Tongue (tissue), 1 donor: ENCODE measurements at regions not wholly inside any gene's neighbourhood (a gene's known extent, or its start where the extent isn't known, plus 50 kb on each side); places are given as distances from the start of the nearest gene placed in this dataset.
A peak's percentile ranks its signal among the peaks of the same experiment; 100 is the strongest.

Experiments used
- DNase-seq: peaks from one replicate; pipeline ENCODE4 v3.0.0-alpha.2; 2015

DNA sequence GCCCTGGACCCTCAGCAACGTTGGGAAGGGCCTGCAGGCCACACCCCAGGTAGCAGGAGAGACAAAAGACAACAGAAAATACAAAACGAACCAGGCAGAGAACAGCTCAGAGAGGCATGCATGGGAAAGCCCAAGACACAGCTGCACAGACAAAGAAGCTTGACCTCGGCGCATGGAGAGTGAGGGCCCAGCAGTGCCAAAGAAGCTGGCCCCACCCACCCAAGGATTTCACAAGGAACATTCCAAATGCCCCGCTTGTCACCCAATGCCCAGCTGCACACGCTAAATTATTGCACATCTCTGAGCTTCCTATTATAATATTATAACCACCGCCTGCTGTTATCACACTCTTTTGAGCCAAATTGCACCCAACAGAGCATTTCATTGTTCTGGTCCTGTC, 147.7 kb upstream of the TBL1X start:
- no peak for DNase-seq

DNA sequence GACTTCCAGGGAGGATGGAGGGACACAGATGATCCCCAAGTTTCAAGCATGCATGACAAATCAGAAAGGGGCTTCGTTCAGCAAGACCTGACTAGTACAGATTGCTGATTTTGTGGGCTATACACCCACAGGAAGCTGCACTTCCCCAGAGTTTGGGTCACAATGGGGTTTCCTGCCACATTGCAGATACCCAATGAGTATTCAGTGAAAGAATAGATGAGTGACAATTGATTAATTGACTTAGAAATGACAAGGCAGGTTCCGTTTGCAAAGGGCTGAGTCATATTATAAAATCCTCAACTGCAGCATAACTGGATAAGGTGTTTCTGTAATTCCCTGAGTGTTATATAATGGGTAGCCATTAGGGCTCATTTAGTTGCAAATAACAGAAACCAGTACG, 146.6 kb upstream of the TBL1X start:
- no peak for DNase-seq

DNA sequence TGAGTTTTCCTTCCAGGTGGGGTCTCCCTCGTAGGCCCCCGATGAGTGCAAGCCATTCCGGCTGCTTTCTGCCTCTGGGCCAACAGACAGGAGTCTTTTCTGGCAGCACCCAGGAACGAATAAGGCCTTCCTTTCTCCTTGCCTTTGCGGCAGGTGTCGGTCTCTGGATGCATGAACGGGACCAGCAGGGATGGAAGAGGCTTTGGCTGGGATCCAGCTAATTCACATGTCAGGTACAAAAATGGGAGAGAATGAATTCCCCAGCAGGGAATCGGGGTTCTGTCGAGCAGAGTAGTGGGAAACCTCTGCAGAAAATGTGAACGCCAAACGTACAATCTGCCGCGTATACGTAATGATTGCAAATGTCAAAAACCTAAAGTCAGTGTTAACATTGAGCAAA, 146.1 kb upstream of the TBL1X start:
- DNase-seq = no peak

GRCh38 chrX:9320940-9321339, 143.9 kb upstream of the TBL1X start:
- DNase-seq = no peak

DNA sequence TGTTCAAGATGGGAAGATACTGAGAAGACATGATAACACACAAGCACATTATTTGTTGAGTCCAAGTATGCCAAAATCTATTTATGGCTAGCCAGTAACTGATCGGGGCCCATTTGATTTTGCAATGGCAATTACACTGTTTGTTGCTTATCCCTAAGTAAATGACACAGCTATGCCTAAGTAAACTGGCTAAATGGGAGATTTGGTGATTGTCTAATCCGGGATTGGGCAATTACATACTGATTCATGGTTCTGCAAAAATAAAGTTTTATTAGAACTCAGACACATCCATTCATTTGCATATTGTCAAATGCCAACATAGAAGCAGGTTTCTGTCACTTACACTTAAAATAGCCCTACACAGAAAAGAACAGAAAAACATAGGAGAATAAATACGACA, 140.2 kb upstream of the TBL1X start:
- no peak for DNase-seq

- DNase-seq = no peak
These were observed 138.5 kb upstream of the TBL1X start for GRCh38 chrX:9326369-9326768.

GRCh38 chrX:9327086-9327746, 137.6 kb upstream of the TBL1X start:
- no peak for DNase-seq

- DNase-seq = no peak
These were observed 137.1 kb upstream of the TBL1X start for GRCh38 chrX:9327747-9328145.

GRCh38 chrX:9329056-9329455, 135.8 kb upstream of the TBL1X start:
- no peak for DNase-seq

- no peak for DNase-seq
These were observed 134.4 kb upstream of the TBL1X start for GRCh38 chrX:9330249-9330982.

DNA sequence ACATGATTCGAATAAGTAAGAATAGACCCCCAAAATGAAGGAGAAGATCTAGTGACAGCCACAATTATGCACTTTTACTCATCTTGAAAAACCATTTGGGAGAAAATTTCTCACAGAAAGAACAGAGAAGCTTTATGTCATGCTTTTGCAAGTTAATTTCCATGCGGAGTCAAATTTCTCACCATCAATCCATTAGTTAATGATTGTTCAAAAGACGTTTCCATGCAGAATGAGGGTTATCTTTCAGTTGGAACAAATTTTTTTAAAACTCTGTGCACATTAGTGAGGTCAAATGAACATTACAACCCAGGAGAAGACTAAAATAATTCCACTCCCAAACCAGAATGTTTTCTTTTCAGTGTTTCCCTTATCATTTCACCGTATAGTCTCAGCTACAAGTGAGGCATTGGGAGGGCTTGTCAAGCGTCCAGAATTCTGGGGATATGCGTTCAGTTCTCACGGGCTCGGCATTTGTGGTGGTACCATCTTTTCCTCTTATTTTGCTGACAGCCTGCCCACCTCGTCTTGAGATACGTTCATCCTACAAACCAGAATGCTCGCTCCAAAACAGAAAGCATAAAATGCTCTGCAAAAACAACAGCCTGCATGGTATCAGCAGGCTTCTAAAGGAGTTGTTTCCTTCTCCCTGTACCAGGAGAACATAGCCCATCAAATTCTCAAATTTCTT, 130.8 kb upstream of the TBL1X start:
- DNase-seq = no peak

DNA sequence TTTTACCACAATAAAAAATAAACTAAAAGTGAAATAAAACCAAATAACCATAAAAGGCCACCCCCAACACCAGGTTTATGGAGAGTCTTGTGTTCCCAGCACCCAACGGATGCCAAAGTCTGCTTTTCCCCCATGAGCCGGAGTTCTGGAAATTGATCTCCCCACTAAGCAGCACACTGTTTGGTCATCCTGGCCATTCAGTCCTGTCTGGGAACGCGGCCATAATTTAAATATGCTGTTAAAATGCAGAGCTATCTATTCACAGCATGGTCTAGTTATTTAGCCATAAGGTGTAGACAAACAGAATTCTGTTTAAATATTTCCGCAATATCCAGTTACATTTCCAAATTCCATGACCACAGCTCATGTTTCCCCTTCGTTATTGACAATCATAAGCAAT, 129.6 kb upstream of the TBL1X start:
- peak; percentile 35 for DNase-seq

DNA sequence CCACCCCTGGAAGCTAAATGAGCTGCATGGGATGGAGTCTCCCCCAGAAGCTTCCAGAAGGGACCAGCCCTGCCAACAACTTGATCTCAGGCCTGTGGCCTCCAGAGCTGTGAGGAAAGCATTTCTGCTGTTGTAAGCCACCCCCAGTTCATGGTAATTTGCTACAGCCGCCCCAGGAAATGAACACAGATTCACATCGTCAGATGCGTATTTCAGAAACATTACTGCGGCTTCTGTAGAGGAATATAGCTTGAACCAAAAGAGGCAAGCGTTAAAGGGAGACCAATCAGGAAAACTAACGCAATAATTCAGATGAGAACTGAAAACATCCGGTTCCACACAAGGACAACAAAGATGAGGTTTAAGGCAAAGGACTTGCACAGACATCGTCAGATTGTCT, 128.4 kb upstream of the TBL1X start:
- DNase-seq = no peak

DNA sequence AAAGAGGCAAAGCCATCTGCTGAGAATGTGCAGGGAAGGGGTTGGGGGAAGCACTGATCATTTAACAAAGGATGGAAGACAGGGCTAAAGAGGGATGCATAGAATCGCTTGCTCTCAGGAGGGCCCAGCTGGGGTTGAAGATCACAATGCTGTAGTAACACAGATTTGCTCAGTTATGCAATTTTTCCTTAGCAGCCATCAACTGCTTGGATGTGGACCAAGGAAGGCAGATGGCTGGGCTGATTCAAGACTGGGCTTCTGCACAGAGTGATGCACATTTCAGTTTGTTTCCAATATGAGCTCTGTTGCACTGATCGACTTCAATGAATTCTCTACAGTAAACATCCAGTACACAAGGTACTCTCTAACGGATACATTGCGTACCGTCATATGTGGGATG, 127.8 kb upstream of the TBL1X start:
- DNase-seq = peak; percentile 87

- DNase-seq = no peak
These were observed 125.9 kb upstream of the TBL1X start for GRCh38 chrX:9338986-9339385.

GRCh38 chrX:9339603-9340491, 125.0 kb upstream of the TBL1X start:
- DNase-seq = peak; percentile 87

GRCh38 chrX:9340598-9341290, 124.1 kb upstream of the TBL1X start:
- peak; percentile 73 for DNase-seq

- DNase-seq = peak; percentile 65
These were observed 123.3 kb upstream of the TBL1X start for GRCh38 chrX:9341291-9342201.

DNA sequence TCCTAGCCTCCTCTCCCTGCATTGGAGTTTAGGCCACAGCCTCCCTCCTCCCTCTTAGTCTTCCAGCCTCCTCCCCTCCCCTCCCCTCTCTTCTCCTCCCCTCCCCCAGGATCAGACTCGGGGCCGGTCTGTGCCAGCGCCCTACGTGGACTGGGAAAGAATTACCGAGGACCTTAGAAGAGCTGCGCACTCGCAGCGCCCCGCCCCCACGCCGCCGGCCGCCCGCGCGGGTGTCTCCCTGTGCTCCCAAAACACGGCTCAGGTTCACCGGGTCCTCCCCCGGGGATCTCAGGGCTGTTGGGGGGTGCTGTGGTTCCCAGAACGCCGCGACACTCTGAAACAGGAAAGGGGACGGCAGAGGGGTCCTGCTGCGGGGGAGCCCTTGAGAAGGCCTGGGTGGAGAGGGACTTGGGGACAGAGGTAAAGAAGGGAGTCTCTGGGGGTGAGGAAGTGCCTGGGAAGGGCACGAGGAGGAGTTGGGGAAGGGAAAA, 122.3 kb upstream of the TBL1X start:
- DNase-seq = peak; percentile 88

GRCh38 chrX:9343971-9344370, 120.9 kb upstream of the TBL1X start:
- no peak for DNase-seq

- no peak for DNase-seq
These were observed 118.9 kb upstream of the TBL1X start for GRCh38 chrX:9345957-9346356.
